Neuronal stem cell (in vitro differentiated cells): ENCODE measurements at regions not wholly inside any gene's neighbourhood (a gene's known extent, or its start where the extent isn't known, plus 50 kb on each side); places are given as distances from the start of the nearest gene placed in this dataset.

Experiments
- DNase-seq: peaks from one replicate; pipeline ENCODE4 v3.0.0-alpha.2; 2013; ENCODE audit warnings: low spot score
- H2AFZ ChIP-seq: one replicate; pipeline ENCODE4 v1.6.1; 2013; ENCODE audit warnings: mild to moderate bottlenecking, low read length, inconsistent platforms
- H2AK5ac ChIP-seq: 2 replicates; pipeline ENCODE4 v1.6.1; 2013; ENCODE audit warnings: low read depth, mild to moderate bottlenecking, inconsistent platforms, low read length, moderate library complexity, mixed read lengths
- H2BK120ac ChIP-seq: 2 replicates; pipeline ENCODE4 v1.6.1; 2013; ENCODE audit warnings: low read depth, mild to moderate bottlenecking, inconsistent platforms, low read length, moderate library complexity, mixed read lengths
- H2BK12ac ChIP-seq: one replicate; pipeline ENCODE4 v1.6.1; 2013; ENCODE audit warnings: low read length, inconsistent platforms
- H2BK15ac ChIP-seq: 2 replicates; pipeline ENCODE4 v1.6.1; 2013; ENCODE audit warnings: mild to moderate bottlenecking, low read length, inconsistent platforms, mixed read lengths
- H2BK5ac ChIP-seq: one replicate; pipeline ENCODE4 v1.6.1; 2013; ENCODE audit warnings: inconsistent platforms, mild to moderate bottlenecking, low read length, moderate library complexity
- H3K14ac ChIP-seq: one replicate; pipeline ENCODE4 v1.6.1; 2013; ENCODE audit warnings: low read length, inconsistent platforms
- H3K18ac ChIP-seq: 2 replicates; pipeline ENCODE4 v1.6.1; 2013; ENCODE audit warnings: low read length, inconsistent platforms
- H3K23ac ChIP-seq: 2 replicates; pipeline ENCODE4 v1.6.1; 2013; ENCODE audit warnings: low read depth, mild to moderate bottlenecking, mixed read lengths, low read length, inconsistent platforms; ENCODE audit not compliant: poor library complexity
- H3K27ac ChIP-seq: replicated peaks from 3 replicates; pipeline ENCODE4 v1.5.1; 2013; ENCODE audit warnings: low read length, inconsistent platforms
- H3K27me3 ChIP-seq, 3 experiments: 2 replicates each; pipeline ENCODE4 v1.6.1; 2013; ENCODE audit warnings: low read length in 3 of 3, mild to moderate bottlenecking in 2 of 3, inconsistent platforms in 1 of 3, low read depth in 1 of 3, mixed read lengths in 1 of 3, moderate library complexity in 1 of 3; ENCODE audit not compliant: control insufficient read depth in 3 of 3, insufficient read depth in 3 of 3
- H3K36me3 ChIP-seq, 2 donors: replicated peaks in 1 of 2; 2 replicates each; pipeline ENCODE4 v1.6.1; 2013; ENCODE audit warnings: low read length in 2 of 2; ENCODE audit not compliant: control insufficient read depth in 2 of 2, insufficient read depth in 2 of 2
- H3K4ac ChIP-seq: 2 replicates; pipeline ENCODE4 v1.6.1; 2013; ENCODE audit warnings: inconsistent platforms, mild to moderate bottlenecking, low read length, moderate library complexity
- H3K4me1 ChIP-seq, 2 donors: 1 replicate in 1 of 2; 2 replicates in 1 of 2; pipeline ENCODE4 v1.6.1; 2013; ENCODE audit warnings: low read length in 2 of 2, low read depth in 1 of 2; ENCODE audit not compliant: control insufficient read depth in 2 of 2, insufficient read depth in 1 of 2
- H3K4me2 ChIP-seq: one replicate; pipeline ENCODE4 v1.6.1; 2013; ENCODE audit warnings: mild to moderate bottlenecking, low read length, inconsistent platforms; ENCODE audit not compliant: insufficient read depth, poor library complexity, severe bottlenecking
- H3K4me3 ChIP-seq, 2 donors: 2 replicates each; pipeline ENCODE4 v1.5.1; 2013; ENCODE audit warnings: low read length in 2 of 2, mild to moderate bottlenecking in 2 of 2, inconsistent platforms in 1 of 2, moderate library complexity in 1 of 2
- H3K79me1 ChIP-seq: one replicate; pipeline ENCODE4 v1.6.1; 2013; ENCODE audit warnings: low read depth, mild to moderate bottlenecking, inconsistent platforms, low read length, moderate library complexity
- H3K9ac ChIP-seq: one replicate; pipeline ENCODE4 v1.6.1; 2013; ENCODE audit warnings: mild to moderate bottlenecking, low read depth, low read length, inconsistent platforms; ENCODE audit not compliant: poor library complexity
- H3K9me3 ChIP-seq, 2 donors: replicated peaks in 1 of 2; 2 replicates each; pipeline versions ENCODE3 to v1.6.1; 2013; ENCODE audit warnings: low read length in 2 of 2, mild to moderate bottlenecking in 2 of 2, inconsistent platforms in 1 of 2, low read depth in 1 of 2, mixed read lengths in 1 of 2, moderate library complexity in 1 of 2; ENCODE audit not compliant: control insufficient read depth in 2 of 2, insufficient read depth in 1 of 2
- H4K8ac ChIP-seq: one replicate; pipeline ENCODE4 v1.6.1; 2013; ENCODE audit warnings: low read depth, mild to moderate bottlenecking, inconsistent platforms, low read length, moderate library complexity
- H4K91ac ChIP-seq: one replicate; pipeline ENCODE4 v1.6.1; 2013; ENCODE audit warnings: low read length, low read depth, mild to moderate bottlenecking, inconsistent platforms; ENCODE audit not compliant: poor library complexity
- WGBS, 2 donors: extraction: QIAGEN DNeasy Blood & Tissue Kit; methylation state at CpG; one replicate each; pipeline ENCODE4 v1.1.7; 2013; ENCODE audit warnings: missing lambda C conversion rate in 2 of 2, mixed read lengths in 1 of 2; ENCODE audit not compliant: insufficient read length in 2 of 2, insufficient replicate concordance in 1 of 2; ENCODE audit errors: extremely low coverage in 2 of 2; 5-methylcytosine and 5-hydroxymethylcytosine counted together

DNA sequence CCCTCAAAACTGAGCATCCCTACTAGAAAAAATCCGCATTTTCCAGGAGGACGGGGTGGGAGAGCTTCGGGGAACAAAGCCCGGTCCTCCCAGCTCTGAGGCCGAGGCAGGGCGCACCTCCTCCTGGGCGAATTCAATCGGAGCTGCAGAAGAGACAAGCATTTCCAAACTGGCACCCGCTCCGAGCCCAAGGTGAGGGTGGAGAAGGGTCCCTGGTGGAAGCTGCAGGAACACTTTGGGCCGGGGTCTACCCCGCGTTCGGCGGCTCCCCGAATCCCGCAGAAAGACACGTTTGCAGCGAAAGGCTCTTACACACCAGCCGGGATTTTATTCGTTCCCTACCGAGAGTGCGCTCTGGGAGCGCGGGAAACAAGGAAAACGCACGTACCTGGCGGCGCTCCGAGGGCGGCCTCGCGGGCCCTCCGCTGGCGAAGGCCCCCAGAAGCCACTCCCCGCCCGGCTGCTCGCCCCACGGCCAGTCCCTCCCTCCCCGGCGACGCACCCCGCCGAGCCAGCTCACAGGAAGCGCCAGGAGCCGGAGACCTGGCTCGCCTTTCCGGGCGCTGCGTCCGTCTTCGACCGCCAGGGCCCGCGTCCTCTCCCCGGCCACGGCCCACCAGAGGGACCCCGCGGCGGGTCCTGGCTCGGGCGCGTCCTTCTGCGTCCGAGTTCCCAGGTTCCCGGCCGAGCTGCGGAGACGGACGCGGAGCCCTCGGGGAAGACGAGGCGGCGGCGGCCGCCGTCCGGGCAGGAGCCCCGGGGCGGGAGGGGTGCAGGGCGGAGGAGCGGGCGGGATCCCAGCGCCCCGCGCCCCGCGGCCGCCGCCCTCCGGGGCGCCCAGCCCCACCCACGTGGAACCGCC lies 49.8 kb upstream of the BAHCC1 start:
- peak; percentile 82 for DNase-seq
- peak overlapping the region; percentile 95 to 100 for H3K4me3 ChIP-seq
- H3K14ac ChIP-seq = peak overlapping the region; percentile 98
- H3K4me1 ChIP-seq = peaks cover 14 to 39% of the 10 kb centered on the region in 2 donors
- peak overlapping the region; percentile 94 for H2BK15ac ChIP-seq
- peaks cover 14% of the 10 kb centered on the region for H3K79me1 ChIP-seq
- peak overlapping the region; percentile 29 for H2BK120ac ChIP-seq
- peak overlapping the region; percentile 50 for H2BK12ac ChIP-seq
- peak overlapping the region; percentile 99 for H3K18ac ChIP-seq
- no peak overlapping the region for H4K91ac ChIP-seq
- H2AK5ac ChIP-seq = peak overlapping the region; percentile 98
- peak overlapping the region; percentile 98 for H3K23ac ChIP-seq
- H3K36me3 ChIP-seq = peaks cover 0 to 8% of the 10 kb centered on the region in 2 donors
- H3K9ac ChIP-seq = peak overlapping the region; percentile 94
- H3K9me3 ChIP-seq = no peaks in the 10 kb centered on the region
- peak overlapping the region; percentile 100 for H2BK5ac ChIP-seq
- H3K27me3 ChIP-seq = peaks cover 0 to 24% (median 0%) of the 10 kb centered on the region in 3 experiments
- peak overlapping the region; percentile 84 for H3K27ac ChIP-seq
- H3K4me2 ChIP-seq = peak overlapping the region; percentile 94
- H2AFZ ChIP-seq = no peak overlapping the region
- no CpG with 5 or more reads among the region's 95 CpGs for WGBS, 2 donors
- peak overlapping the region; percentile 1 for H4K8ac ChIP-seq
- peak overlapping the region; percentile 95 for H3K4ac ChIP-seq
